NCI-H69 (cell line): ENCODE measurements at regions not wholly inside any gene's neighbourhood (a gene's known extent, or its start where the extent isn't known, plus 50 kb on each side); places are given as distances from the start of the nearest gene placed in this dataset.

ENCODE experiments used
- DNase-seq: peaks from one replicate; lab custom pipeline; 2025; lab: John Stamatoyannopoulos, UW

GRCh38 chr4:20403846-20404245 lies 152.1 kb downstream of the SLIT2 start:
- DNase-seq = no peak

DNA sequence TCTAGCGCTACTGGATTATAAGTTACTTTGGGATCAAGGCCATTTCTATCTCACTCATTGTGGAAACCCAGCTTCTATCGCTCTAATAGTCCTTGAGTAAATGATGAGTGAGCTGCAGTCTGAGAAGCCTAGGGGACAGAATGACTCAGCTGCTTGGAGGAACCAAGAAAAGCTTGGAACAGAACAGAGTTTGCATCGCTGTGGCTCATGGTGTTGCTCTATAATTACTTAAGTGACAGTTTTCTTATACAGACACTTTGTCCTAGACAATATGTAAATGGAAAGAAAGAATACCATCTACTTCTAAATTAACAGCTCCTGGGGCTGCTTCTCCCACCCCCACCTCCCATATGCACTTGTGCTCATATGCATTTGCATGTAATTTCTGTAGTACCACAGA lies 156.9 kb downstream of the SLIT2 start:
- DNase-seq = peak; percentile 36

GRCh38 chr4:20412072-20412471 lies 160.4 kb downstream of the SLIT2 start:
- no peak for DNase-seq

GRCh38 chr4:20416800-20417199 lies 165.1 kb downstream of the SLIT2 start:
- peak; percentile 82 for DNase-seq

DNA sequence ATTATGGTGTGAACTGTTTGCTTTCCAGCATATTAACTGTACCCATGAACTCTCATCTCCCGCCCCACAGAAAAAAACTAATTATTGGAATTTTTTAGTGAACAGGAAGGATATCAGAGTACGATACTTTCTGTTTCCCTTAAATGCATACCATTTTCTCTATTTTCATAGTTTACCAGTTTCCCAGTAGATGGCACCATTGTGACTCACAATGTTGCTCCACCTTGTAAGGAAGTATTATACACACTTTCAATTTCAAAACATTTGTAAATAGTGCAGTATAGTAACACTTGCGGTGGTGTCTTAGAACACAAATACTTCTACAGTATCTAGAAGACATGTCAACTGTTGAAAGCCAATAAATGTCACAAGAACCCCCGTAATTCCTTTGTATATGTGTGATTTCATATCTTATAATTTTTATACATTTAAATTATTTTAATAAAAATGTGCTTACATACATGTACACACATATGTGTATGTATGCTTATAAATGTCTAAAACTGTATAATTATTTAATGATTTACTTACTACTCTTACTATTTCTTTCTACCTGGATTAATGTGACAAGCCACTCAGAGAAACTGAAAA lies 167.3 kb downstream of the SLIT2 start:
- peak; percentile 54 for DNase-seq

DNA sequence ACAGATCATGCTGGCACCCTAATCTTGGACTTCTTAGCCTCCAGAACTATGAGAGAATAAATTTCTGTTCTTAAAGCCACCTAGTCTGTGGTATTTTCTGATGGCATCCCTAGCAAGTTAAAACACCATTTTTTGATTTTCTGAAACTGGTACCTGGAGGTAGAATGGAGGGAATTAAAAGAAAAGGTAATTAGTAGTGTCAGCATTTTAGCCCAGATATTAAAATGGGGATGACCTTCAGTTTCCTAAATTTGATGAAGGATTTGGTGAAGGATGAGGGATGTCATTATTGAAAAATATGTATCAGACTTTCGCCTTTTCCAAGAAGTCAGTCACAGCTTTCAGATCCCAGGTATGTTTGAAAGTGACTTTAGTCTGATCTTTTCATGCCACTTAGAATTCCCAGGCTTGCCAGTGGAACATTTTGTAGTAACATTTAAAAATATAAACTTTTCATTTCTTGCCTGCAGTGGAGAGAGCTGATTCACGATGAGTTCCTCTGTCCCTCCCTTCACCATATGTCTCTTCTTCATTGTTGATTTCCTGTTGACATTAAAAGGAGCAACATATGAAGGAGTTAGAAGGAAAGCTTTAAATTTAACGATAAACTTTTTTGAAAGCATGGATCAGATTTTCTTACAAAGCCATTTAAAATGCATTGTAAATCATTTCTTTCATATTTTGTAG lies 169.4 kb downstream of the SLIT2 start:
- DNase-seq = no peak

GRCh38 chr4:20421603-20421985 lies 169.9 kb downstream of the SLIT2 start:
- no peak for DNase-seq

- peak; percentile 74 for DNase-seq
Measured at GRCh38 chr4:20422398-20422797, 170.7 kb downstream of the SLIT2 start.

GRCh38 chr4:20423420-20423819 lies 171.7 kb downstream of the SLIT2 start:
- DNase-seq = no peak

- DNase-seq = no peak
Measured at GRCh38 chr4:20426028-20426427, 174.3 kb downstream of the SLIT2 start.

DNA sequence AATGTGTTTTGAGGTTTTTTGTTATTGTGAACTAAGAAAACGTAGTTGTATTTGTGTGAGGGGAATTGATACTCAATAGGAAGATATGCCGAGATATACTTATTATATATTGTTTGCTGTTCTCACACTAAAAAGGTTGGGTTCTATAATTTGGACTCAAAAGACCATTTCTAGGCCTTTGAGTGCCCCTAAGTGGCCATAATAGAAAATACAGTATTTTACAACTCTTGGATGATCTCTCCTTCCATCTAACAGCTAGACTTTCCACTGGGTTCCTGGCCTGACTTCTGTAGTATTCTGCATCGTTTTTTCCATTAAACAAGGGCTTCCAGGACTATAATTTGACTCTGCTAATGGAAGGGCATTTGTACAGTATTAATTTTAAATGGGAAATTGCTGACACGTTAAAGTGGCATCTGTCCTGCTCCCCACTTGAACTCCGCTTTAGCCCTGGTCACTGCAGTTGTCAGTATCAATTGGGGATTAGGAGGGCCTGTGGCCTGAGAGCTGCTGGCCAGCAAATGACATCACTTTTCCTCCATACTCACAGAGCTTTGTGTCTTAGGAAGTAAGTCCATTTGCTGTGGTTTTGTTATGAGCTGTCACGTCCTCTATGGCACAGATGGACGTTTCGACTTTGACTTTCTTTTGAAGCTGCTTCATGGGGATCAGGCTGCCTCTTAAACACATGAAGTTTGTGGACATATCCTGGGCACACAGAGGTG lies 176.9 kb downstream of the SLIT2 start:
- DNase-seq = peak; percentile 27

- no peak for DNase-seq
Measured at GRCh38 chr4:20430259-20430941, 178.7 kb downstream of the SLIT2 start.

GRCh38 chr4:20431543-20431951 lies 179.8 kb downstream of the SLIT2 start:
- no peak for DNase-seq

GRCh38 chr4:20432088-20432487 lies 180.4 kb downstream of the SLIT2 start:
- DNase-seq = no peak

GRCh38 chr4:20433097-20433705 lies 181.5 kb downstream of the SLIT2 start:
- peak; percentile 86 for DNase-seq

DNA sequence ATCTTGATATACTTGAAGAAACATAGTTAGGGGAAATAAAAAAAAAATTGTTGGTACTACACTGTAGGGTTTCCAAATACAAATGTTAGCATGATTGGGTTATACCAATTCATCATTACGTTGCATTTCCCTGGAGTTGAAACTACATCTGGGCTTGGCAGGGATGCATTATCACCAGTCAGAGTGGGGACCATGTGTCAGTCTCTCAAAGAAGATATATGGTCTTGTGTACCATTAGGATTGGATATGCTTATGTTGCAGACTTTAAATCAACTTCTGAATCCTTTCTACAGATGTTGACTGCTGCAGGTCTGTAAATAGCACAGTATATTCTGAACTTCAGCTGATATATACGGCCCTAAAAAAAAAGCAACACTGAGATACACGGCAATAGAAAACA lies 188.5 kb downstream of the SLIT2 start:
- DNase-seq = no peak

GRCh38 chr4:20443015-20443805 lies 191.5 kb downstream of the SLIT2 start:
- DNase-seq = no peak

- DNase-seq = peak; percentile 67
Measured at GRCh38 chr4:20444599-20445337, 193.1 kb downstream of the SLIT2 start.

DNA sequence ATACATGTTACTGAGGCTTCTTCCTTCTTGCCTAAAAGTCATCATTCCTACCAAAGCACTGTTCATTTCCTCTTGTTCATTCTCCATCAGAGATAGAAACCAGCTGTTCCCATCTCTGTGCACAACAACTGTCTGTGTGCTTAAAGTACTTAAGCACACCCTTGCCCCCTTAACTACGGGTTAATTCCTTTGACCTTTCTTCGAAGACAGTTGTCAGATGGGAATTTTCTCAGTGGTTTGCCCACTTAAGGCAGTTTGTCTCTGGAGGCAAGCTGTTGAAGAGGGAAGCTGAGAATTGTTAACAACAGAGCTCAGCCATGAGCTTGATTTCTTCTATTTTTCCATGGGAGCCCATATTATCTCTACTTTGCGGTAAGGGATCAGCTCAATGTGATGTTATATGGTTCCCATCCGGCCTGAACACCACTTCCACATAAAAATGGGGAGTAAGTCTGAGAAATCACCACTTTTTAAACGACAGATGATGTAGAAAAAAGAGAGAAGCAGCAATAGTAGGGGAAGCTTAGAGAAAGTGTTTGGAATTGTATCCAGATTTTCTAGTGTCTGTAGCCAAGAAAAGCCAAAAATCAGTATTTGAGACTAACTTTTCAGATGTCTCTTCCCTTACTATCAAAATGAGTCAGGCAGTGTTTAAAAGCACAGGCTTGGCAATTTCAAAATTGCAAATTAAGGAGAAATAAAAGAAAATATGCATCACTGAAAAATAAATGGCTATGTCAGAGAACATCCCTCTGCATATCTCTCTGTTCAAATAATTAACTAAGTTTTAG lies 194.4 kb downstream of the SLIT2 start:
- peak; percentile 86 for DNase-seq

DNA sequence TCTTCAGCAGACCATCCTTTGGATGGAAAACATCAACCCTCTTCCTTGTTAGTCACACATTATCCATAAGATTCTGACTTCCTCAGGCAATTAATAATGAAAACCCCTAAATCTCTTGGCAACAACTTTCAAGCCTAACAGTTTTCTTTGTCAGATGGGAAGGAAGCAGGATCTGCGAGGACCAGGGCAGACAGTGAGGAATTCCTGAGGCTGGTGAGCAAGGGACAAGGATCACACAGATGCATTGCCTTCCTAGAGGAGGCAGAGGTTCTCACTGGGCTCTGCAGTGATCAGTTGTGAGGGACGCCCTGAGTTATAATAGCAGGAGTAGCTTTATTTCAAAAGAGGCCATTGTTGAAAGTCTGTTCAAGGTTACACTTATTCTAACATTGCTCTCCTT lies 195.4 kb downstream of the SLIT2 start:
- DNase-seq = no peak
